ENCODE measurements at regions not wholly inside any gene's neighbourhood (a gene's known extent, or its start where the extent isn't known, plus 50 kb on each side); places are given as distances from the start of the nearest gene placed in this dataset.

- Histone ChIP-seq H3K27me3 (replicated peaks; ENCODE audit: insufficient read depth, low read depth, low read length, poor library complexity) (peaks cover 15% of the 10 kb centered on the region), H3K36me3 (ENCODE audit: insufficient read depth, low read length, poor library complexity, severe bottlenecking) (no peaks in the 10 kb centered on the region), H3K4me1 (ENCODE audit: insufficient read depth, low read length, poor library complexity, severe bottlenecking) (no peaks in the 10 kb centered on the region), H3K4me3 (ENCODE audit: low read depth, low read length, poor library complexity, severe bottlenecking) (no peak overlapping the region), H3K27ac (ENCODE audit: low read depth, low read length, poor library complexity, severe bottlenecking) (no peak overlapping the region), H3K9me3 (ENCODE audit: low read depth, low read length, poor library complexity, severe bottlenecking) (no peaks in the 10 kb centered on the region)
- ChIA-PET CTCF (no interaction called here), POLR2A (ENCODE audit: low non-redundant PET) (no interaction called here)
- TF ChIP-seq EZH2 (IDR thresholded peaks at IDR 0.05; ENCODE audit: borderline replicate concordance, low read depth, low read length, poor library complexity, severe bottlenecking) (no peak), CTCF (conservative IDR thresholded peaks at IDR 0.05; ENCODE audit: low read depth, low read length) (no peak)
- no peak for DNase-seq (ENCODE audit: low spot score)
- intact Hi-C loops (cut with micrococcal nuclease; ENCODE audit: unreplicated experiment), result no loop called here
- BruUV-seq (replicated peaks), result no TSS peak
Observed at GRCh38 chr5:82362636-82363035, 84.5 kb upstream of the RPS23 start.

- Histone ChIP-seq H3K27ac (ENCODE audit: low read depth, low read length, poor library complexity, severe bottlenecking) (no peak overlapping the region), H3K9me3 (ENCODE audit: low read depth, low read length, poor library complexity, severe bottlenecking) (no peaks in the 10 kb centered on the region), H3K4me1 (ENCODE audit: insufficient read depth, low read length, poor library complexity, severe bottlenecking) (no peaks in the 10 kb centered on the region), H3K27me3 (replicated peaks; ENCODE audit: insufficient read depth, low read depth, low read length, poor library complexity) (peaks cover 11% of the 10 kb centered on the region), H3K4me3 (ENCODE audit: low read depth, low read length, poor library complexity, severe bottlenecking) (no peak overlapping the region), H3K36me3 (ENCODE audit: insufficient read depth, low read length, poor library complexity, severe bottlenecking) (no peaks in the 10 kb centered on the region)
- POLR2A ChIA-PET (ENCODE audit: low non-redundant PET), result no interaction called here
- intact Hi-C loops (cut with micrococcal nuclease; ENCODE audit: unreplicated experiment), result no loop called here
- CTCF ChIA-PET, result no interaction called here
- no TSS peak for BruUV-seq (replicated peaks)
- TF ChIP-seq CTCF (conservative IDR thresholded peaks at IDR 0.05; ENCODE audit: low read depth, low read length) (no peak), EZH2 (IDR thresholded peaks at IDR 0.05; ENCODE audit: borderline replicate concordance, low read depth, low read length, poor library complexity, severe bottlenecking) (no peak)
- DNase-seq (ENCODE audit: low spot score), result no peak
Observed at GRCh38 chr5:82360022-82360421, 81.9 kb upstream of the RPS23 start.

- Histone ChIP-seq H3K4me3 (ENCODE audit: low read depth, low read length, poor library complexity, severe bottlenecking) (no peak overlapping the region), H3K36me3 (ENCODE audit: insufficient read depth, low read length, poor library complexity, severe bottlenecking) (no peaks in the 10 kb centered on the region), H3K9me3 (ENCODE audit: low read depth, low read length, poor library complexity, severe bottlenecking) (no peaks in the 10 kb centered on the region), H3K4me1 (ENCODE audit: insufficient read depth, low read length, poor library complexity, severe bottlenecking) (no peaks in the 10 kb centered on the region), H3K27ac (ENCODE audit: low read depth, low read length, poor library complexity, severe bottlenecking) (no peak overlapping the region), H3K27me3 (replicated peaks; ENCODE audit: insufficient read depth, low read depth, low read length, poor library complexity) (peaks cover 6% of the 10 kb centered on the region)
- POLR2A ChIA-PET (ENCODE audit: low non-redundant PET), result no interaction called here
- TF ChIP-seq CTCF (conservative IDR thresholded peaks at IDR 0.05; ENCODE audit: low read depth, low read length), result no peak
- TF ChIP-seq EZH2 (IDR thresholded peaks at IDR 0.05; ENCODE audit: borderline replicate concordance, low read depth, low read length, poor library complexity, severe bottlenecking), result no peak
- CTCF ChIA-PET, result no interaction called here
- no peak for DNase-seq (ENCODE audit: low spot score)
- BruUV-seq (replicated peaks), result no TSS peak
- intact Hi-C loops (cut with micrococcal nuclease; ENCODE audit: unreplicated experiment), result loop anchor here (10.0 kb wide), 1 partner anchor 1356 kb away; no protein-coding TSS in a partner anchor
Observed at GRCh38 chr5:82359272-82359671, 81.1 kb upstream of the RPS23 start.

All from A673 (cell line).